Hepatocyte (in vitro differentiated cells): ENCODE measurements at regions not wholly inside any gene's neighbourhood (a gene's known extent, or its start where the extent isn't known, plus 50 kb on each side); places are given as distances from the start of the nearest gene placed in this dataset.

Experiments used
- DNase-seq: peaks from one replicate; pipeline ENCODE4 v3.0.0-alpha.2; 2016; ENCODE audit warnings: low spot score
- H2AFZ ChIP-seq: fragments of 200-600 bp; sonication (generic); 2 replicates; pipeline ENCODE4 v1.6.0; 2016; ENCODE audit warnings: antibody characterized with exemption, mild to moderate bottlenecking
- H3K27ac ChIP-seq: fragments of 200-600 bp; sonication (generic); 2 replicates; pipeline ENCODE4 v1.5.1; 2016; ENCODE audit warnings: mild to moderate bottlenecking
- H3K27me3 ChIP-seq: fragments of 200-600 bp; sonication (generic); 2 replicates; pipeline ENCODE4 v1.6.1; 2016
- H3K36me3 ChIP-seq: fragments of 200-600 bp; sonication (generic); replicated peaks from 2 replicates; pipeline ENCODE4 v1.5.1; 2016; ENCODE audit warnings: low read depth; ENCODE audit not compliant: insufficient read depth
- H3K4me1 ChIP-seq: fragments of 200-600 bp; sonication (generic); 2 replicates; pipeline ENCODE4 v1.5.1; 2016; ENCODE audit warnings: mild to moderate bottlenecking, moderate library complexity; ENCODE audit not compliant: insufficient read depth
- H3K4me2 ChIP-seq: fragments of 200-600 bp; sonication (generic); 2 replicates; pipeline ENCODE4 v1.6.0; 2016
- H3K4me3 ChIP-seq: fragments of 200-600 bp; sonication (generic); 2 replicates; pipeline ENCODE4 v1.5.1; 2016; ENCODE audit warnings: mild to moderate bottlenecking
- H3K79me2 ChIP-seq: fragments of 200-600 bp; sonication (generic); 2 replicates; pipeline ENCODE4 v1.6.0; 2017; ENCODE audit warnings: mild to moderate bottlenecking
- H3K9me2 ChIP-seq: fragments of 200-600 bp; sonication (generic); replicated peaks from 2 replicates; pipeline ENCODE4 v1.6.0; 2017; ENCODE audit warnings: mild to moderate bottlenecking; ENCODE audit not compliant: insufficient read depth
- H3K9me3 ChIP-seq: fragments of 200-600 bp; sonication (generic); 2 replicates; pipeline ENCODE4 v1.5.1; 2016; ENCODE audit warnings: low read depth, mild to moderate bottlenecking
- H4K20me1 ChIP-seq: fragments of 200-600 bp; sonication (generic); 2 replicates; pipeline ENCODE4 v1.6.0; 2016; ENCODE audit warnings: mild to moderate bottlenecking; ENCODE audit not compliant: insufficient read depth, poor library complexity, severe bottlenecking
- CTCF ChIP-seq: fragments of 200-600 bp; sonication (generic); IDR thresholded peaks from 2 replicates; pipeline ENCODE4 v1.5.1; 2016; ENCODE audit warnings: antibody characterized with exemption, mild to moderate bottlenecking; ENCODE audit not compliant: poor library complexity
- EZH2 ChIP-seq: fragments of 200-600 bp; sonication (generic); IDR thresholded peaks from 2 replicates; pipeline ENCODE4 v1.6.1; 2016; ENCODE audit warnings: antibody characterized with exemption, mild to moderate bottlenecking, borderline replicate concordance
- EZH2phosphoT487 ChIP-seq: fragments of 200-600 bp; sonication (generic); IDR thresholded peaks from one replicate; pipeline ENCODE4 v1.6.1; 2018; ENCODE audit warnings: antibody characterized with exemption, mild to moderate bottlenecking, low read depth, moderate library complexity; ENCODE audit not compliant: unreplicated experiment, severe bottlenecking
- WGBS: methylation state at CpG from one replicate; pipeline ENCODE4 v1.1.6; 2016; ENCODE audit warnings: low lambda C conversion rate; ENCODE audit errors: missing lambda C conversion rate; 5-methylcytosine and 5-hydroxymethylcytosine counted together

- Histone ChIP-seq H3K4me3 (no peak overlapping the region), H3K36me3 (no peaks in the 10 kb centered on the region), H2AFZ (no peak overlapping the region), H3K4me2 (no peak overlapping the region), H4K20me1 (no peaks in the 10 kb centered on the region), H3K9me2 (no peaks in the 10 kb centered on the region), H3K4me1 (no peaks in the 10 kb centered on the region), H3K27me3 (no peaks in the 10 kb centered on the region), H3K9me3 (no peaks in the 10 kb centered on the region), H3K79me2 (no peaks in the 10 kb centered on the region), H3K27ac (no peak overlapping the region)
- no peak for TF ChIP-seq EZH2phosphoT487
- no peak for TF ChIP-seq EZH2
- no peak for TF ChIP-seq CTCF
- no peak for DNase-seq
These were observed 76.0 kb upstream of the OSR1 start for GRCh38 chr2:19434413-19434812.

- DNase-seq = no peak
- Histone ChIP-seq H3K9me2 (no peaks in the 10 kb centered on the region), H3K4me1 (no peaks in the 10 kb centered on the region), H3K79me2 (no peaks in the 10 kb centered on the region), H3K4me2 (no peak overlapping the region), H3K27ac (no peak overlapping the region), H3K9me3 (no peaks in the 10 kb centered on the region), H3K36me3 (no peaks in the 10 kb centered on the region), H4K20me1 (no peaks in the 10 kb centered on the region), H3K4me3 (no peak overlapping the region), H2AFZ (no peak overlapping the region), H3K27me3 (no peaks in the 10 kb centered on the region)
- WGBS = 90% methylated on average over 6 of the region's 6 CpGs
- no peak for TF ChIP-seq CTCF
- no peak for TF ChIP-seq EZH2phosphoT487
- no peak for TF ChIP-seq EZH2
These were observed 68.5 kb upstream of the OSR1 start for GRCh38 chr2:19426941-19427340.

DNA sequence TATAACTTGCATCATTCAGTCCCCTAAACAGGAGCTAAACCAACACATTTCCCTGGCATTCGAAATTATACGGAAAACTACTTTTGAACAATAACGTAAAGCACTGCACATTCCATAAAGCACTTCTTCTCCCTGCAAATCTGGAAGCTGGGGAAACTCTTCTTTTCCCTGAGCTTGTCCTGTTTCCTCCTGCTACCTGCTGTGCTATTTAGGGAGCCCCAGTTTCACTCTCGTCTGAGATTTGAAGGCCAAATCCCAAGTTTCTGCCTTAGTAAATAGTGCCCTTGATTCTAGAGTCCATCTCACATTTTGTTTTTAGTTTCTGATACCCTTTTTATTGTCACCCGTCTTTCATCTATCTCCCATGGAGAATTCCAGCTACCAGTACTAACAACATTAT is 67.7 kb upstream of the OSR1 start:
- H3K27me3 ChIP-seq = no peaks in the 10 kb centered on the region
- no peaks in the 10 kb centered on the region for H3K9me3 ChIP-seq
- no peaks in the 10 kb centered on the region for H3K4me1 ChIP-seq
- no peak overlapping the region for H2AFZ ChIP-seq
- TF ChIP-seq CTCF (no peak), EZH2 (no peak), EZH2phosphoT487 (no peak)
- no peaks in the 10 kb centered on the region for H3K36me3 ChIP-seq
- no peaks in the 10 kb centered on the region for H4K20me1 ChIP-seq
- WGBS = 79% methylated on average over 5 of the region's 5 CpGs
- H3K79me2 ChIP-seq = no peaks in the 10 kb centered on the region
- no peak overlapping the region for H3K4me3 ChIP-seq
- DNase-seq = no peak
- no peak overlapping the region for H3K27ac ChIP-seq
- H3K4me2 ChIP-seq = no peak overlapping the region
- no peaks in the 10 kb centered on the region for H3K9me2 ChIP-seq

DNA sequence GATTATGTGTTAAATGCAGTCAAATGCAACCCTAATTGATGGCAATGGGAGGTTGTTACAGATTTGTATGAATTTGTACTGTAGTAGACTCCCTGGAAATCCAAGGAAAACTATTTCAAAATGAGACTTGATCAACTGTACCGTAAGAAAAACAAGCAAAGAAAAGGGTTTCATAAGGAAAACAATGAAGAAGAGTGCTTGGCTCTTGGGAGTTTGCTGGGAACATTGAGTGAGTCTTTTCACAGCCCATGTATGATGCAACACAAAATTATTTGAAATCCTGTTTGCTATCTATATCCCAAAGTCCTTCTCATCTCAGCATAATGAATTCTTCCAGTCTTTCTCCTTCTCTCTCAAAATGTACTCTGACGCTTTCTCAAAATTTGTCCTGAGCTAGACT is 67.0 kb upstream of the OSR1 start:
- Histone ChIP-seq H3K9me2 (no peaks in the 10 kb centered on the region), H3K4me2 (no peak overlapping the region), H3K27me3 (no peaks in the 10 kb centered on the region), H3K4me3 (no peak overlapping the region), H3K9me3 (no peaks in the 10 kb centered on the region), H3K27ac (no peak overlapping the region), H2AFZ (no peak overlapping the region), H4K20me1 (no peaks in the 10 kb centered on the region), H3K79me2 (no peaks in the 10 kb centered on the region), H3K36me3 (no peaks in the 10 kb centered on the region), H3K4me1 (no peaks in the 10 kb centered on the region)
- TF ChIP-seq CTCF (no peak), EZH2phosphoT487 (no peak), EZH2 (no peak)
- DNase-seq = no peak
- WGBS = 85% methylated on average over 2 of the region's 2 CpGs
